Myocyte (in vitro differentiated cells): ENCODE measurements at regions not wholly inside any gene's neighbourhood (a gene's known extent, or its start where the extent isn't known, plus 50 kb on each side); places are given as distances from the start of the nearest gene placed in this dataset.

Source experiments
- DNase-seq: peaks from one replicate; pipeline ENCODE4 v3.0.0-alpha.2; 2012; ENCODE audit warnings: low read depth

GRCh38 chr10:90451283-90451682 is 406.6 kb downstream of the HTR7 start:
- DNase-seq: no peak

- DNase-seq: no peak
Observed at GRCh38 chr10:90458054-90458453, 399.8 kb downstream of the HTR7 start.

GRCh38 chr10:90458571-90458970 is 399.3 kb downstream of the HTR7 start:
- no peak for DNase-seq

- DNase-seq: no peak
Observed at GRCh38 chr10:90461437-90462155, 396.2 kb downstream of the HTR7 start.

- DNase-seq: no peak
Observed at GRCh38 chr10:90462749-90463470, 394.9 kb downstream of the HTR7 start.

GRCh38 chr10:90464329-90464728 is 393.5 kb downstream of the HTR7 start:
- no peak for DNase-seq

- no peak for DNase-seq
Observed at GRCh38 chr10:90470966-90471365, 386.9 kb downstream of the HTR7 start.

- no peak for DNase-seq
Observed at GRCh38 chr10:90480466-90480865, 377.4 kb downstream of the HTR7 start.

- DNase-seq: no peak
Observed at GRCh38 chr10:90481326-90481923, 376.4 kb downstream of the HTR7 start.

GRCh38 chr10:90484518-90484917 is 373.3 kb downstream of the HTR7 start:
- peak; percentile 5 for DNase-seq

GRCh38 chr10:90494183-90494582 is 363.7 kb downstream of the HTR7 start:
- no peak for DNase-seq

GRCh38 chr10:90504172-90504571 is 353.7 kb downstream of the HTR7 start:
- no peak for DNase-seq

GRCh38 chr10:90526721-90527120 is 331.1 kb downstream of the HTR7 start:
- no peak for DNase-seq

- no peak for DNase-seq
Observed at GRCh38 chr10:90530521-90530920, 327.3 kb downstream of the HTR7 start.

GRCh38 chr10:90557385-90557784 is 300.5 kb downstream of the HTR7 start:
- no peak for DNase-seq

GRCh38 chr10:90560331-90560730 is 297.5 kb downstream of the HTR7 start:
- no peak for DNase-seq

GRCh38 chr10:90561666-90562065 is 296.2 kb downstream of the HTR7 start:
- no peak for DNase-seq

GRCh38 chr10:90571481-90572258 is 286.2 kb downstream of the HTR7 start:
- no peak for DNase-seq

- no peak for DNase-seq
Observed at GRCh38 chr10:90575125-90575524, 282.7 kb downstream of the HTR7 start.

GRCh38 chr10:90577569-90577968 is 280.3 kb downstream of the HTR7 start:
- DNase-seq: no peak

- peak; percentile 7 for DNase-seq
Observed at GRCh38 chr10:90579602-90580242, 278.1 kb downstream of the HTR7 start.
